SK-N-SH treated with all-trans-retinoic acid at 6 μM for 48 hours (cell line): ENCODE measurements at regions not wholly inside any gene's neighbourhood (a gene's known extent, or its start where the extent isn't known, plus 50 kb on each side); places are given as distances from the start of the nearest gene placed in this dataset.

Experiments
- ATAC-seq: fragments of 200-7000 bp; cut with Tn5 transposase; 3 replicates; pipeline ENCODE4 v1.9.1; 2020; ENCODE audit warnings: mild to moderate bottlenecking, moderate library complexity
- ARNTL ChIP-seq: fragments of 450-650 bp; formaldehyde crosslinking; IDR thresholded peaks from 2 replicates; pipeline ENCODE4 v1.5.0; 2020; ENCODE audit warnings: low read depth, mild to moderate bottlenecking, moderate library complexity, borderline replicate concordance
- BACH2 ChIP-seq: fragments of 250-450 bp; sonication (Bioruptor Pico); IDR thresholded peaks from 2 replicates; pipeline ENCODE4 v1.9.0; 2021; ENCODE audit warnings: mild to moderate bottlenecking, borderline replicate concordance
- CSRNP3 ChIP-seq: fragments of 250-450 bp; sonication (Bioruptor Pico); IDR thresholded peaks from 2 replicates; pipeline ENCODE4 v1.5.1; 2021; ENCODE audit warnings: mild to moderate bottlenecking, moderate library complexity
- ESRRG ChIP-seq: fragments of 250-450 bp; sonication (Bioruptor Pico); IDR thresholded peaks from 2 replicates; pipeline ENCODE4 v1.6.1; 2021; ENCODE audit warnings: mild to moderate bottlenecking
- GLIS3 ChIP-seq: fragments of 250-450 bp; sonication (Bioruptor Pico); IDR thresholded peaks from 2 replicates; pipeline ENCODE4 v1.5.0; 2020; ENCODE audit warnings: mild to moderate bottlenecking, moderate library complexity
- ISL1 ChIP-seq: fragments of 250-450 bp; sonication (Bioruptor Pico); IDR thresholded peaks from 2 replicates; pipeline ENCODE4 v2.1.2; 2022; ENCODE audit warnings: mild to moderate bottlenecking, moderate library complexity
- OSR1 ChIP-seq: fragments of 250-450 bp; sonication (Bioruptor Pico); IDR thresholded peaks from 2 replicates; pipeline ENCODE4 v1.8.0; 2022; ENCODE audit warnings: moderate library complexity, mild to moderate bottlenecking, inconsistent platforms
- PATZ1 ChIP-seq: fragments of 250-450 bp; sonication (Bioruptor Pico); IDR thresholded peaks from 2 replicates; pipeline ENCODE4 v1.8.0; 2020; ENCODE audit warnings: mild to moderate bottlenecking, moderate library complexity, borderline replicate concordance
- RARB ChIP-seq: fragments of 250-450 bp; sonication (Bioruptor Pico); IDR thresholded peaks from 2 replicates; pipeline ENCODE4 v1.8.0; 2021; ENCODE audit warnings: mild to moderate bottlenecking, moderate library complexity
- TOX ChIP-seq: fragments of 250-450 bp; sonication (Bioruptor Pico); IDR thresholded peaks from 2 replicates; pipeline ENCODE4 v1.8.0; 2021; ENCODE audit warnings: mild to moderate bottlenecking, moderate library complexity, borderline replicate concordance
- TSHZ2 ChIP-seq: fragments of 250-450 bp; sonication (Bioruptor Pico); IDR thresholded peaks from 2 replicates; pipeline ENCODE4 v1.5.0; 2020; ENCODE audit warnings: mild to moderate bottlenecking, moderate library complexity
- ZFP3 ChIP-seq: fragments of 250-450 bp; sonication (Bioruptor Pico); IDR thresholded peaks from 2 replicates; pipeline ENCODE4 v1.5.0; 2020; ENCODE audit warnings: mild to moderate bottlenecking, moderate library complexity
- ZNF8 ChIP-seq: fragments of 450-650 bp; formaldehyde crosslinking; IDR thresholded peaks from 2 replicates; pipeline ENCODE4 v1.5.0; 2020; ENCODE audit warnings: mild to moderate bottlenecking, moderate library complexity
- TF ChIP-seq, protein P1 (sequence below): fragments of 250-450 bp; sonication (Bioruptor Pico); IDR thresholded peaks from 2 replicates; pipeline ENCODE4 v1.8.0; 2021; ENCODE audit warnings: low read depth, mild to moderate bottlenecking, moderate library complexity, borderline replicate concordance

- ATAC-seq: no peak
- no peak for TF ChIP-seq OSR1 (CRISPR knock-in tag)
- TF ChIP-seq PATZ1 (CRISPR knock-in tag): no peak
- TF ChIP-seq ISL1: no peak
- TF ChIP-seq TSHZ2: no peak
- no peak for TF ChIP-seq RARB (CRISPR knock-in tag)
- no peak for TF ChIP-seq ESRRG (CRISPR knock-in tag)
- TF ChIP-seq GLIS3: no peak
- no peak for TF ChIP-seq ZNF8 (CRISPR knock-in tag)
These were observed 368.6 kb downstream of the CTTN start for GRCh38 chr11:70766901-70767300.

- TF ChIP-seq ESRRG (CRISPR knock-in tag): no peak
- no peak for TF ChIP-seq RARB (CRISPR knock-in tag)
- no peak for TF ChIP-seq ZFP3 (CRISPR knock-in tag)
- TF ChIP-seq TSHZ2: no peak
- no peak for TF ChIP-seq ARNTL (CRISPR knock-in tag)
- TF ChIP-seq OSR1 (CRISPR knock-in tag): no peak
- no peak for TF ChIP-seq CSRNP3 (CRISPR knock-in tag)
- no peak for TF ChIP-seq TOX (CRISPR knock-in tag)
- no peak for ATAC-seq
These were observed 370.2 kb downstream of the CTTN start for GRCh38 chr11:70768346-70769095.

GRCh38 chr11:70769106-70769505, 370.8 kb downstream of the CTTN start:
- ATAC-seq: no peak
- TF ChIP-seq PATZ1 (CRISPR knock-in tag) (no peak), BACH2 (CRISPR knock-in tag) (no peak)
- TF ChIP-seq, protein P1, sequence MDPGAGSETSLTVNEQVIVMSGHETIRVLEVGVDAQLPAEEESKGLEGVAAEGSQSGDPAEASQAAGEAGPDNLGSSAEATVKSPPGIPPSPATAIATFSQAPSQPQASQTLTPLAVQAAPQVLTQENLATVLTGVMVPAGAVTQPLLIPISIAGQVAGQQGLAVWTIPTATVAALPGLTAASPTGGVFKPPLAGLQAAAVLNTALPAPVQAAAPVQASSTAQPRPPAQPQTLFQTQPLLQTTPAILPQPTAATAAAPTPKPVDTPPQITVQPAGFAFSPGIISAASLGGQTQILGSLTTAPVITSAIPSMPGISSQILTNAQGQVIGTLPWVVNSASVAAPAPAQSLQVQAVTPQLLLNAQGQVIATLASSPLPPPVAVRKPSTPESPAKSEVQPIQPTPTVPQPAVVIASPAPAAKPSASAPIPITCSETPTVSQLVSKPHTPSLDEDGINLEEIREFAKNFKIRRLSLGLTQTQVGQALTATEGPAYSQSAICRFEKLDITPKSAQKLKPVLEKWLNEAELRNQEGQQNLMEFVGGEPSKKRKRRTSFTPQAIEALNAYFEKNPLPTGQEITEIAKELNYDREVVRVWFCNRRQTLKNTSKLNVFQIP: no peak
